ENCODE measurements at regions not wholly inside any gene's neighbourhood (a gene's known extent, or its start where the extent isn't known, plus 50 kb on each side); places are given as distances from the start of the nearest gene placed in this dataset.

- Histone ChIP-seq H3K4me2 (ENCODE audit: control insufficient read depth, extremely low read depth, insufficient read depth, low read depth, low read length) (no peak overlapping the region), H3K36me3 (ENCODE audit: control insufficient read depth in 2 of 2, extremely low read depth in 1 of 2, insufficient read depth in 2 of 2, low read length in 2 of 2) (no peaks in the 10 kb centered on the region), H3K9me1 (ENCODE audit: control insufficient read depth, extremely low read depth, insufficient read depth, low read length) (no peaks in the 10 kb centered on the region), H3K9me3 (ENCODE audit: control insufficient read depth, low read depth, low read length) (no peaks in the 10 kb centered on the region), H4K20me1 (ENCODE audit: control insufficient read depth, extremely low read depth, insufficient read depth, low read length) (no peaks in the 10 kb centered on the region), H3K4me3 (ENCODE audit: control insufficient read depth in 2 of 3, extremely low read depth in 1 of 3, insufficient read depth in 2 of 3, low read depth in 1 of 3, low read length in 3 of 3) (no peak overlapping the region), H2AFZ (ENCODE audit: control insufficient read depth, low read length) (no peak overlapping the region), H3K9ac (ENCODE audit: control insufficient read depth, extremely low read depth, insufficient read depth, low read length) (no peak overlapping the region), H3K27me3 (ENCODE audit: control insufficient read depth, extremely low read depth, insufficient read depth, low read length) (no peaks in the 10 kb centered on the region), H3K4me1 (ENCODE audit: control insufficient read depth, extremely low read depth, insufficient read depth, low read length) (peaks cover 1% of the 10 kb centered on the region), H3K27ac (ENCODE audit: control insufficient read depth, insufficient read depth, low read length) (no peak overlapping the region), H3K79me2 (ENCODE audit: control insufficient read depth, insufficient read depth, low read length) (no peaks in the 10 kb centered on the region)
- TF ChIP-seq CTCF (optimal IDR thresholded peaks at IDR 0.05 in 1 of 3, IDR thresholded peaks at IDR 0.05 in 1 of 3, conservative IDR thresholded peaks at IDR 0.05 in 1 of 3; ENCODE audit: extremely low read depth in 1 of 3, insufficient read depth in 2 of 3, low read length in 3 of 3) (no peak), EZH2 (IDR thresholded peaks at IDR 0.05; ENCODE audit: low read length) (no peak)
- no peak for DNase-seq (ENCODE audit: low read depth, low spot score)
- dilution Hi-C loops (cut with MboI; ENCODE audit: extremely low pct_ligation_motif_present, low sequenced_read_pairs) = no loop called here
- FAIRE-seq = no peak
These were observed 785.6 kb upstream of the SOX9 start for GRCh38 chr17:71335212-71335611.

GRCh38 chr17:71337938-71338337, 782.9 kb upstream of the SOX9 start:
- no peaks in the 10 kb centered on the region for H3K27me3 ChIP-seq (ENCODE audit: control insufficient read depth, extremely low read depth, insufficient read depth, low read length)
- DNase-seq (ENCODE audit: low read depth, low spot score) (no peak), FAIRE-seq (no peak)
- no peak overlapping the region for H3K4me3 ChIP-seq (ENCODE audit: control insufficient read depth in 2 of 3, extremely low read depth in 1 of 3, insufficient read depth in 2 of 3, low read depth in 1 of 3, low read length in 3 of 3)
- H3K9ac ChIP-seq (ENCODE audit: control insufficient read depth, extremely low read depth, insufficient read depth, low read length) = no peak overlapping the region
- H3K9me3 ChIP-seq (ENCODE audit: control insufficient read depth, low read depth, low read length) = no peaks in the 10 kb centered on the region
- no peak overlapping the region for H3K27ac ChIP-seq (ENCODE audit: control insufficient read depth, insufficient read depth, low read length)
- H3K36me3 ChIP-seq (ENCODE audit: control insufficient read depth in 2 of 2, extremely low read depth in 1 of 2, insufficient read depth in 2 of 2, low read length in 2 of 2) = no peaks in the 10 kb centered on the region
- dilution Hi-C loops (cut with MboI; ENCODE audit: extremely low pct_ligation_motif_present, low sequenced_read_pairs) = no loop called here
- H3K79me2 ChIP-seq (ENCODE audit: control insufficient read depth, insufficient read depth, low read length) = no peaks in the 10 kb centered on the region
- TF ChIP-seq EZH2 (IDR thresholded peaks at IDR 0.05; ENCODE audit: low read length) (no peak), CTCF (optimal IDR thresholded peaks at IDR 0.05 in 1 of 3, IDR thresholded peaks at IDR 0.05 in 1 of 3, conservative IDR thresholded peaks at IDR 0.05 in 1 of 3; ENCODE audit: extremely low read depth in 1 of 3, insufficient read depth in 2 of 3, low read length in 3 of 3) (no peak)
- H3K4me2 ChIP-seq (ENCODE audit: control insufficient read depth, extremely low read depth, insufficient read depth, low read depth, low read length) = peak overlapping the region; percentile 56
- no peaks in the 10 kb centered on the region for H3K9me1 ChIP-seq (ENCODE audit: control insufficient read depth, extremely low read depth, insufficient read depth, low read length)
- H4K20me1 ChIP-seq (ENCODE audit: control insufficient read depth, extremely low read depth, insufficient read depth, low read length) = no peaks in the 10 kb centered on the region
- no peaks in the 10 kb centered on the region for H3K4me1 ChIP-seq (ENCODE audit: control insufficient read depth, extremely low read depth, insufficient read depth, low read length)
- no peak overlapping the region for H2AFZ ChIP-seq (ENCODE audit: control insufficient read depth, low read length)

All from keratinocyte (primary cell).